NT2/D1 (cell line): ENCODE measurements at regions not wholly inside any gene's neighbourhood (a gene's known extent, or its start where the extent isn't known, plus 50 kb on each side); places are given as distances from the start of the nearest gene placed in this dataset.

ENCODE experiments used
- SUZ12 ChIP-seq: IDR thresholded peaks from 2 replicates; pipeline ENCODE4 v1.6.1; 2011; ENCODE audit not compliant: insufficient read length, insufficient read depth; ENCODE audit errors: extremely low read depth
- YY1 ChIP-seq: IDR thresholded peaks from 2 replicates; pipeline ENCODE4 v1.6.1; 2011; ENCODE audit not compliant: insufficient read length, insufficient read depth
- ZNF274 ChIP-seq: IDR thresholded peaks from 2 replicates; pipeline ENCODE4 v1.6.1; 2011; ENCODE audit warnings: mild to moderate bottlenecking, low read depth, low read length

GRCh38 chr5:154614125-154614524 is 136.1 kb upstream of the HAND1 start:
- TF ChIP-seq YY1 (no peak), SUZ12 (no peak), ZNF274 (no peak)
